SK-N-SH (cell line): ENCODE measurements at regions not wholly inside any gene's neighbourhood (a gene's known extent, or its start where the extent isn't known, plus 50 kb on each side); places are given as distances from the start of the nearest gene placed in this dataset.

ENCODE experiments used
- CTCF ChIA-PET: fragments of 300-600, 350-600 bp; formaldehyde crosslinking; extraction: SDS; loops from one replicate; lab custom pipeline; 2021; lab: Yijun Ruan, JAX
- POLR2A ChIA-PET: fragments of 350-600 bp; sonication (Branson Sonifier 250); formaldehyde crosslinking; extraction: SDS; loops from one replicate; lab custom pipeline; 2020; ENCODE audit warnings: antibody characterized with exemption, inconsistent platforms; lab: Yijun Ruan, JAX
- DNase-seq: peaks from one replicate; pipeline ENCODE4 v3.0.0; 2012
- H2AFZ ChIP-seq: fragments of 200-600 bp; sonication (generic); 2 replicates; pipeline ENCODE4 v1.8.1; 2016; ENCODE audit warnings: antibody characterized with exemption, mild to moderate bottlenecking, low read depth
- H3F3A ChIP-seq: fragments of 200-600 bp; sonication (generic); replicated peaks from 2 replicates; pipeline ENCODE3; 2016; ENCODE audit warnings: antibody characterized with exemption, mild to moderate bottlenecking; ENCODE audit not compliant: insufficient read depth
- H3K27ac ChIP-seq, 2 experiments: fragments of 200-500 bp in 1 of 2; fragments of 200-600 bp in 1 of 2; sonication (Bioruptor generic) in 1 of 2; sonication (generic), shearing (Covaris generic) in 1 of 2; 2 replicates each; pipeline versions ENCODE4 v1.5.1 to v1.6.1; 2014 to 2016; ENCODE audit warnings: low read depth in 2 of 2, inconsistent platforms in 1 of 2, low read length in 1 of 2, mild to moderate bottlenecking in 1 of 2, mixed read lengths in 1 of 2
- H3K27me3 ChIP-seq: fragments of 200-600 bp; sonication (generic), shearing (Covaris generic); 2 replicates; pipeline ENCODE4 v1.6.1; 2016; ENCODE audit warnings: mixed run types; ENCODE audit not compliant: insufficient read depth
- H3K36me3 ChIP-seq, 2 experiments: fragments of 200-500 bp in 1 of 2; fragments of 200-600 bp in 1 of 2; sonication (Bioruptor generic) in 1 of 2; sonication (generic) in 1 of 2; replicated peaks in 1 of 2; 2 replicates each; pipeline versions ENCODE3 to v1.5.1; 2014 to 2016; ENCODE audit warnings: low read length in 1 of 2, mild to moderate bottlenecking in 1 of 2; ENCODE audit not compliant: insufficient read depth in 2 of 2, control insufficient read depth in 1 of 2
- H3K4me1 ChIP-seq, 2 experiments: fragments of 200-500 bp in 1 of 2; fragments of 200-600 bp in 1 of 2; sonication (Bioruptor generic) in 1 of 2; sonication (generic), shearing (Covaris generic) in 1 of 2; 2 replicates each; pipeline versions ENCODE4 v1.5.1 to v1.6.1; 2014 to 2016; ENCODE audit warnings: low read depth in 1 of 2, low read length in 1 of 2, mixed run types in 1 of 2; ENCODE audit not compliant: insufficient read depth in 2 of 2, control insufficient read depth in 1 of 2
- H3K4me2 ChIP-seq: fragments of 200-600 bp; sonication (generic), shearing (Covaris generic); 2 replicates; pipeline ENCODE4 v1.6.1; 2017; ENCODE audit warnings: mixed run types
- H3K4me3 ChIP-seq, 2 experiments: fragments of 200-500 bp in 1 of 2; fragments of 200-600 bp in 1 of 2; sonication (Bioruptor generic) in 1 of 2; sonication (generic), shearing (Covaris generic) in 1 of 2; 2 replicates each; pipeline versions ENCODE4 v1.5.1 to v1.8.1; 2014 to 2016; ENCODE audit warnings: low read depth in 2 of 2, inconsistent platforms in 1 of 2, low read length in 1 of 2, mild to moderate bottlenecking in 1 of 2, mixed read lengths in 1 of 2, moderate library complexity in 1 of 2
- H3K79me2 ChIP-seq: fragments of 200-600 bp; sonication (generic); 2 replicates; pipeline ENCODE4 v1.8.1; 2017; ENCODE audit warnings: mild to moderate bottlenecking; ENCODE audit not compliant: insufficient read depth
- H3K9ac ChIP-seq: fragments of 200-600 bp; sonication (generic); 2 replicates; pipeline ENCODE4 v1.6.1; 2017; ENCODE audit warnings: mixed run types
- H3K9me2 ChIP-seq: fragments of 200-600 bp; sonication (generic); 2 replicates; pipeline ENCODE4 v1.6.1; 2017; ENCODE audit warnings: mixed run types
- H3K9me3 ChIP-seq: fragments of 200-600 bp; sonication (generic); 2 replicates; pipeline ENCODE4 v1.6.1; 2017; ENCODE audit warnings: mixed run types, mild to moderate bottlenecking, moderate library complexity
- H4K20me1 ChIP-seq: fragments of 200-600 bp; sonication (generic); 2 replicates; pipeline ENCODE4 v1.6.1; 2017; ENCODE audit warnings: mild to moderate bottlenecking, mixed run types; ENCODE audit not compliant: insufficient read depth
- CTCF ChIP-seq: fragments of 200-600 bp; sonication (generic); IDR thresholded peaks from 2 replicates; pipeline ENCODE4 v1.6.1; 2017; ENCODE audit warnings: antibody characterized with exemption, mild to moderate bottlenecking, moderate library complexity
- EP300 ChIP-seq, 2 experiments: IDR thresholded peaks; 2 replicates each; pipeline versions ENCODE4 v1.4.0 to v1.6.1; 2012; ENCODE audit warnings: borderline replicate concordance in 1 of 2, low read depth in 1 of 2, low read length in 1 of 2
- EZH2phosphoT487 ChIP-seq: fragments of 200-600 bp; sonication (generic); IDR thresholded peaks from 2 replicates; pipeline ENCODE4 v1.6.1; 2017; ENCODE audit warnings: low read depth, mixed run types, mild to moderate bottlenecking, antibody characterized with exemption, moderate library complexity, borderline replicate concordance
- FOSL2 ChIP-seq: IDR thresholded peaks from 2 replicates; pipeline ENCODE4 v1.4.0; 2012; ENCODE audit warnings: low read depth, mild to moderate bottlenecking, moderate library complexity, borderline replicate concordance
- FOXJ3 ChIP-seq: sonication (generic); formaldehyde crosslinking; IDR thresholded peaks from 2 replicates; pipeline ENCODE4 v1.5.1; 2020; ENCODE audit warnings: mild to moderate bottlenecking, missing genetic modification reagents
- FOXM1 ChIP-seq: IDR thresholded peaks from 2 replicates; pipeline ENCODE4 v1.4.0; 2012; ENCODE audit warnings: low read depth, mild to moderate bottlenecking
- GATA2 ChIP-seq: sonication (generic); formaldehyde crosslinking; IDR thresholded peaks from 2 replicates; pipeline ENCODE4 v1.5.0; 2020; ENCODE audit warnings: mild to moderate bottlenecking, missing genetic modification reagents
- JUND ChIP-seq: IDR thresholded peaks from 2 replicates; pipeline ENCODE4 v1.4.0; 2012
- MAX ChIP-seq: IDR thresholded peaks from 2 replicates; pipeline ENCODE4 v1.4.0; 2012; ENCODE audit warnings: low read depth
- NRF1 ChIP-seq: IDR thresholded peaks from 2 replicates; pipeline ENCODE4 v1.6.1; 2012; ENCODE audit warnings: low read depth, mild to moderate bottlenecking, low read length
- POLR2AphosphoS5 ChIP-seq: IDR thresholded peaks from 2 replicates; pipeline ENCODE4 v1.6.1; 2012; ENCODE audit warnings: low read depth, low read length
- REST ChIP-seq: IDR thresholded peaks from 2 replicates; pipeline ENCODE4 v1.6.1; 2012; ENCODE audit warnings: mild to moderate bottlenecking, low read depth, low read length, moderate library complexity
- RXRA ChIP-seq: IDR thresholded peaks from 2 replicates; pipeline ENCODE4 v1.4.0; 2012; ENCODE audit warnings: low read depth, mild to moderate bottlenecking, borderline replicate concordance
- SIN3A ChIP-seq: IDR thresholded peaks from 2 replicates; pipeline ENCODE4 v1.6.1; 2012; ENCODE audit warnings: low read depth, mild to moderate bottlenecking, low read length, moderate library complexity, borderline replicate concordance
- TCF12 ChIP-seq: IDR thresholded peaks from 2 replicates; pipeline ENCODE4 v1.4.0; 2012
- YY1 ChIP-seq: IDR thresholded peaks from 2 replicates; pipeline ENCODE4 v1.4.0; 2012; ENCODE audit warnings: low read depth, mild to moderate bottlenecking
- ZBTB33 ChIP-seq: IDR thresholded peaks from 2 replicates; pipeline ENCODE4 v1.4.0; 2012; ENCODE audit warnings: low read depth, borderline replicate concordance
- WGBS: methylation state at CpG from one replicate; pipeline ENCODE4 v1.1.6; 2017; ENCODE audit warnings: low lambda C conversion rate; 5-methylcytosine and 5-hydroxymethylcytosine counted together

- no peak for TF ChIP-seq EZH2phosphoT487
- TF ChIP-seq MAX = no peak
- TF ChIP-seq RXRA = no peak
- TF ChIP-seq POLR2AphosphoS5 = no peak
- no peak for TF ChIP-seq FOXM1
- no peak for TF ChIP-seq FOSL2
- TF ChIP-seq CTCF = no peak
These were observed 659.8 kb downstream of the IRX1 start (continued) for GRCh38 chr5:4255441-4255840.

GRCh38 chr5:4258170-4258569 is 662.5 kb downstream of the IRX1 start:
- no peak for DNase-seq
- H3K9ac ChIP-seq = no peak overlapping the region
- H3K9me3 ChIP-seq = no peaks in the 10 kb centered on the region; the same call in 1 of the 2 replicates
- CTCF ChIA-PET = no interaction called here
- H4K20me1 ChIP-seq = no peaks in the 10 kb centered on the region
- no peaks in the 10 kb centered on the region for H3K79me2 ChIP-seq
- H3K27me3 ChIP-seq = no peaks in the 10 kb centered on the region
- H3K9me2 ChIP-seq = no peaks in the 10 kb centered on the region
- no peaks in the 10 kb centered on the region for H3K4me1 ChIP-seq
- no peak overlapping the region for H3K27ac ChIP-seq
- H3F3A ChIP-seq = no peaks in the 10 kb centered on the region
- H3K4me3 ChIP-seq = no peak overlapping the region
- H3K4me2 ChIP-seq = no peak overlapping the region
- WGBS = 0% methylated on average over 4 of the region's 4 CpGs
- POLR2A ChIA-PET = no interaction called here
- H2AFZ ChIP-seq = no peak overlapping the region
- TF ChIP-seq RXRA (no peak), TCF12 (no peak), NRF1 (no peak), GATA2 (no peak), FOXJ3 (CRISPR knock-in tag) (no peak), ZBTB33 (no peak), CTCF (no peak), YY1 (no peak), REST (no peak), FOXM1 (no peak), EP300 (IDR thresholded peaks at IDR 0.05; ENCODE audit: borderline replicate concordance in 1 of 2, low read depth in 1 of 2, low read length in 1 of 2) (no peak), SIN3A (no peak), JUND (no peak)
- H3K36me3 ChIP-seq = no peaks in the 10 kb centered on the region
